Stimulated activated CD4-positive, alpha-beta T cell treated with anti-CD3 and anti-CD28 coated beads, Interleukin-15, amount 100 ng/mL, for 24 hours (primary cell): ENCODE measurements at regions not wholly inside any gene's neighbourhood (a gene's known extent, or its start where the extent isn't known, plus 50 kb on each side); places are given as distances from the start of the nearest gene placed in this dataset.
"Not testable (repeated sequence)": the region's sequence is repeated elsewhere in the genome, so short reads cannot be mapped to it uniquely, and the experiment has no call there.

Experiments used
- DNase-seq: peaks from one replicate; pipeline ENCODE4 v3.0.0-alpha.2; 2020

- DNase-seq, result no peak
Measured at GRCh38 chr4:177255359-177255758, 54.3 kb upstream of the NEIL3 start.

- no peak for DNase-seq
Measured at GRCh38 chr4:177256950-177257349, 52.7 kb upstream of the NEIL3 start.

DNA sequence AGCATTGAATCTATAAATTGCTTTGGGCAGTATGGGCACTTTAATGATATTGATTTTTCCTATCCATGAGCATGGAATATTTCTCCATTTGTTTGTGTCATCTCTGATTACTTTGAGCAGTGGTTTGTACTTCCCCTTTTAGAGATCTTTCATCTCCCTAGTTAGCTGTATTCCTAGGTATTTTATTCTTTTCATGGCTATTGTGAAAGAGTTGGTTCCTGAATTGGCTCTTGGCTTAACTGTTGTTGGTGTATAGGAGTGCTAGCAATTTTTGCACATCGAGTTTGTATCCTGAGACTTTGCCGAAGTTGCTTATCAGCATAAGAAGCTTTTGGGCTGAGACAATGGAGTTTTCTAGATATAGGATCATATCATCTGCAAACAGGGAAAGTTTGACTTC is 50.2 kb upstream of the NEIL3 start:
- DNase-seq, result not testable (repeated sequence)
